ENCODE measurements at regions not wholly inside any gene's neighbourhood (a gene's known extent, or its start where the extent isn't known, plus 50 kb on each side); places are given as distances from the start of the nearest gene placed in this dataset.

- no peak overlapping the region for H3K27ac ChIP-seq
- H3K4me3 ChIP-seq: no peak overlapping the region
- no peaks in the 10 kb centered on the region for H3K36me3 ChIP-seq (replicated peaks; ENCODE audit: insufficient read depth, low read depth)
- 77% methylated on average over 4 of the region's 4 CpGs for WGBS (ENCODE audit: low lambda C conversion rate, missing lambda C conversion rate)
- no peaks in the 10 kb centered on the region for H3K79me2 ChIP-seq
- H3K4me1 ChIP-seq (ENCODE audit: insufficient read depth): no peaks in the 10 kb centered on the region
- no peaks in the 10 kb centered on the region for H3K9me2 ChIP-seq (replicated peaks; ENCODE audit: insufficient read depth)
- no peaks in the 10 kb centered on the region for H4K20me1 ChIP-seq (ENCODE audit: insufficient read depth, poor library complexity, severe bottlenecking)
- no peaks in the 10 kb centered on the region for H3K9me3 ChIP-seq (ENCODE audit: low read depth)
- TF ChIP-seq CTCF (IDR thresholded peaks at IDR 0.05; ENCODE audit: poor library complexity) (no peak), EZH2 (IDR thresholded peaks at IDR 0.05; ENCODE audit: borderline replicate concordance) (no peak)
- DNase-seq (ENCODE audit: low spot score): no peak
- H3K4me2 ChIP-seq: no peak overlapping the region
- H3K27me3 ChIP-seq: no peaks in the 10 kb centered on the region
- no peak overlapping the region for H2AFZ ChIP-seq
Observed at GRCh38 chr12:93073324-93073723, 144.2 kb upstream of the EEA1 start.

- Histone ChIP-seq H3K27ac (no peak overlapping the region), H3K4me1 (ENCODE audit: insufficient read depth) (no peaks in the 10 kb centered on the region), H3K79me2 (no peaks in the 10 kb centered on the region), H2AFZ (no peak overlapping the region), H3K4me2 (no peak overlapping the region), H3K9me2 (replicated peaks; ENCODE audit: insufficient read depth) (no peaks in the 10 kb centered on the region), H3K27me3 (no peaks in the 10 kb centered on the region), H3K4me3 (no peak overlapping the region), H3K9me3 (ENCODE audit: low read depth) (no peaks in the 10 kb centered on the region), H4K20me1 (ENCODE audit: insufficient read depth, poor library complexity, severe bottlenecking) (no peaks in the 10 kb centered on the region), H3K36me3 (replicated peaks; ENCODE audit: insufficient read depth, low read depth) (no peaks in the 10 kb centered on the region)
- no peak for DNase-seq (ENCODE audit: low spot score)
- TF ChIP-seq EZH2phosphoT487 (IDR thresholded peaks at IDR 0.05; ENCODE audit: low read depth, severe bottlenecking, unreplicated experiment) (no peak), EZH2 (IDR thresholded peaks at IDR 0.05; ENCODE audit: borderline replicate concordance) (no peak), CTCF (IDR thresholded peaks at IDR 0.05; ENCODE audit: poor library complexity) (no peak)
- WGBS (ENCODE audit: low lambda C conversion rate, missing lambda C conversion rate): 41% methylated on average over 1 of the region's 1 CpG
Observed at GRCh38 chr12:93078059-93078458, 149.0 kb upstream of the EEA1 start.

GRCh38 chr12:93078577-93078976 lies 149.5 kb upstream of the EEA1 start:
- 95% methylated on average over 8 of the region's 8 CpGs for WGBS (ENCODE audit: low lambda C conversion rate, missing lambda C conversion rate)
- H3K9me3 ChIP-seq (ENCODE audit: low read depth): no peaks in the 10 kb centered on the region

More at GRCh38 chr12:93078577-93078976, 149.5 kb upstream of the EEA1 start:
- DNase-seq (ENCODE audit: low spot score): no peak
- no peak overlapping the region for H3K27ac ChIP-seq
- H3K4me2 ChIP-seq: no peak overlapping the region
- no peaks in the 10 kb centered on the region for H3K36me3 ChIP-seq (replicated peaks; ENCODE audit: insufficient read depth, low read depth)
- no peaks in the 10 kb centered on the region for H3K9me2 ChIP-seq (replicated peaks; ENCODE audit: insufficient read depth)
- no peaks in the 10 kb centered on the region for H3K4me1 ChIP-seq (ENCODE audit: insufficient read depth)
- H3K79me2 ChIP-seq: no peaks in the 10 kb centered on the region
- no peaks in the 10 kb centered on the region for H4K20me1 ChIP-seq (ENCODE audit: insufficient read depth, poor library complexity, severe bottlenecking)
- no peaks in the 10 kb centered on the region for H3K27me3 ChIP-seq
- no peak overlapping the region for H3K4me3 ChIP-seq
- no peak for TF ChIP-seq CTCF (IDR thresholded peaks at IDR 0.05; ENCODE audit: poor library complexity)
- TF ChIP-seq EZH2phosphoT487 (IDR thresholded peaks at IDR 0.05; ENCODE audit: low read depth, severe bottlenecking, unreplicated experiment): no peak
- no peak for TF ChIP-seq EZH2 (IDR thresholded peaks at IDR 0.05; ENCODE audit: borderline replicate concordance)
- H2AFZ ChIP-seq: no peak overlapping the region
